Thoracic aorta (tissue), 2 donors: ENCODE measurements at regions not wholly inside any gene's neighbourhood (a gene's known extent, or its start where the extent isn't known, plus 50 kb on each side); places are given as distances from the start of the nearest gene placed in this dataset.

ENCODE experiments used
- ATAC-seq: fragments of 150-250 bp; one replicate; pipeline ENCODE4 v1.8.0; 2017; ENCODE audit warnings: low read depth; ENCODE audit not compliant: insufficient number of reproducible peaks, low FRiP score
- DNase-seq: peaks from one replicate; pipeline ENCODE4 v3.0.0-alpha.2; 2020; ENCODE audit warnings: low spot score
- H3K27ac ChIP-seq, 2 donors: fragments of 200-600 bp; sonication (generic); 1 replicate in 1 of 2; 2 replicates in 1 of 2; pipeline ENCODE4 v1.5.1; 2016; ENCODE audit warnings: mild to moderate bottlenecking in 2 of 2, moderate library complexity in 2 of 2
- H3K27me3 ChIP-seq: fragments of 200-600 bp; sonication (generic); replicated peaks from 2 replicates; pipeline ENCODE4 v1.6.0; 2016; ENCODE audit warnings: mild to moderate bottlenecking; ENCODE audit not compliant: insufficient read depth
- H3K36me3 ChIP-seq: fragments of 200-600 bp; sonication (generic); one replicate; pipeline ENCODE4 v1.5.1; 2016
- H3K4me1 ChIP-seq, 2 donors: fragments of 200-600 bp; sonication (generic); 1 replicate in 1 of 2; 2 replicates in 1 of 2; pipeline versions ENCODE4 v1.5.1 to v1.6.0; 2016; ENCODE audit warnings: low read depth in 2 of 2, mild to moderate bottlenecking in 1 of 2; ENCODE audit not compliant: control insufficient read depth in 1 of 2
- H3K4me3 ChIP-seq: fragments of 200-600 bp; sonication (generic); 2 replicates; pipeline ENCODE4 v1.5.1; 2016; ENCODE audit warnings: mild to moderate bottlenecking
- H3K9me3 ChIP-seq: fragments of 200-600 bp; sonication (generic); 2 replicates; pipeline ENCODE4 v1.5.1; 2016
- TF ChIP-seq, protein P1 (sequence below): fragments of 200-600 bp; sonication (generic); IDR thresholded peaks from one replicate; pipeline ENCODE4 v1.5.1; 2019; ENCODE audit warnings: antibody characterized with exemption

DNA sequence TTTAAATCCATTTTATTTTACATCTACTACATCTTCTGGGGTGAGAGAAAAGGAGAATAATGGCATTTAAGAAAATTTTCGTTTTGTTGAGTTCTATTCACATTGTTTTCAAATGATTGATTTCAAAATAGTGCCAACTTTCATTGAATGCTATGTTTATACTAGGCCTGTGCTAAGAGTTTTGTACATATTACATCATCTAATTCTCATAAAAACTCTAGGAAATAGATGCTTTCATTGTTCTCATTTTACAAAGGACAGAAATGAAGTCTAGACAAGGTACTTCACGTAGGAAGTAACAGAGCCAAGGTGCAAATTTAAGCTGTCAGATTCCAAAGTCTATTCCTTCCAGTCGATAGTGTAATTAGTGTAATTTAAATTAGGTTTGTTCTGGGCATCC is 402.8 kb upstream of the UBE2E3 start:
- ATAC-seq (no peak), DNase-seq (no peak)
- TF ChIP-seq, protein P1, sequence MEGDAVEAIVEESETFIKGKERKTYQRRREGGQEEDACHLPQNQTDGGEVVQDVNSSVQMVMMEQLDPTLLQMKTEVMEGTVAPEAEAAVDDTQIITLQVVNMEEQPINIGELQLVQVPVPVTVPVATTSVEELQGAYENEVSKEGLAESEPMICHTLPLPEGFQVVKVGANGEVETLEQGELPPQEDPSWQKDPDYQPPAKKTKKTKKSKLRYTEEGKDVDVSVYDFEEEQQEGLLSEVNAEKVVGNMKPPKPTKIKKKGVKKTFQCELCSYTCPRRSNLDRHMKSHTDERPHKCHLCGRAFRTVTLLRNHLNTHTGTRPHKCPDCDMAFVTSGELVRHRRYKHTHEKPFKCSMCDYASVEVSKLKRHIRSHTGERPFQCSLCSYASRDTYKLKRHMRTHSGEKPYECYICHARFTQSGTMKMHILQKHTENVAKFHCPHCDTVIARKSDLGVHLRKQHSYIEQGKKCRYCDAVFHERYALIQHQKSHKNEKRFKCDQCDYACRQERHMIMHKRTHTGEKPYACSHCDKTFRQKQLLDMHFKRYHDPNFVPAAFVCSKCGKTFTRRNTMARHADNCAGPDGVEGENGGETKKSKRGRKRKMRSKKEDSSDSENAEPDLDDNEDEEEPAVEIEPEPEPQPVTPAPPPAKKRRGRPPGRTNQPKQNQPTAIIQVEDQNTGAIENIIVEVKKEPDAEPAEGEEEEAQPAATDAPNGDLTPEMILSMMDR, result no peak
- no peaks in the 10 kb centered on the region for H3K36me3 ChIP-seq
- H3K4me1 ChIP-seq, result no peaks in the 10 kb centered on the region
- no peaks in the 10 kb centered on the region for H3K27me3 ChIP-seq
- no peak overlapping the region for H3K4me3 ChIP-seq
- no peaks in the 10 kb centered on the region for H3K9me3 ChIP-seq
- no peak overlapping the region for H3K27ac ChIP-seq

DNA sequence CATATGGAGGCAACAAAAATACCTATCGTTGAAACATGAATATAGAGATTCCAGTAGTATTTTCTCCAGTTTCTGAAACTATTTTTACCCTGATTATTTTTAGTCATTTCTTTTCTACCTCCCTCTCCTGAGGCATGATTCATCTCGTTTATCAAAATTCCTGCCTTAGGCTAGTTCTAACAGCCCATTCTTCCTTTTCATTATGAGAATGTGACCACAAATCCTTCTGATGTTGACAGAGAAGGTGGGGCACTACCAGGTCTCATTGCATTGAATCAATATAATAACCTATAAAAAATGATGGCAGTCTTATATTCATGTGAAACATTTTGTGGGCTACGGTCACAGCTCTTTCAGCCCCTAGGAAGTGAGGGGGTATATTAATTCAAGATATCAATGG is 406.5 kb upstream of the UBE2E3 start:
- no peaks in the 10 kb centered on the region for H3K4me1 ChIP-seq
- TF ChIP-seq, protein P1, result no peak
- no peak for ATAC-seq

DNA sequence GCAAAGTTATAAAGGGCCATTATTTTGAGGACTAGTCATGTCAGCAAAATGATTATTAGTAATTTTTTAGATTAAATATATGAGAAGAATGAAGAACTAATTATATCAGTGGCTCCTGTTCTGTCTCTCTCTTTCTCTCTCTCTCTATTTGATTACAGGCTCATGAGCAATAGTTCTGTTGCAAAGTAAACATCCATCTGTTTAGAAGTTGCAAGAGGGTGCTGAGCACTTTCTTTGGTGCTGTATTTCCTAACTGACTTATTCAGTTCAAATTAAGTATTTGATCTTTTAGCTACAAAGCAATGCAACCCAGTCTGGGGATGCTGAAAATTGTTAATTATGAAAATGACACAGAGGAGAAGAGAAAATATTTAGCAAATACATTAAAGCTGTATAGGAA is 408.1 kb upstream of the UBE2E3 start:
- TF ChIP-seq, protein P1, result no peak
- no peak for ATAC-seq
- no peaks in the 10 kb centered on the region for H3K4me1 ChIP-seq
- DNase-seq, result no peak
- H3K4me3 ChIP-seq, result no peak overlapping the region
- H3K27ac ChIP-seq, result no peak overlapping the region
- no peaks in the 10 kb centered on the region for H3K36me3 ChIP-seq
- no peaks in the 10 kb centered on the region for H3K27me3 ChIP-seq
- H3K9me3 ChIP-seq, result no peaks in the 10 kb centered on the region

More for the DNA sequence above, 406.5 kb upstream of the UBE2E3 start:
- no peaks in the 10 kb centered on the region for H3K36me3 ChIP-seq
- DNase-seq, result no peak
- no peak overlapping the region for H3K27ac ChIP-seq
- no peak overlapping the region for H3K4me3 ChIP-seq
- H3K27me3 ChIP-seq, result no peaks in the 10 kb centered on the region
- H3K9me3 ChIP-seq, result no peaks in the 10 kb centered on the region

DNA sequence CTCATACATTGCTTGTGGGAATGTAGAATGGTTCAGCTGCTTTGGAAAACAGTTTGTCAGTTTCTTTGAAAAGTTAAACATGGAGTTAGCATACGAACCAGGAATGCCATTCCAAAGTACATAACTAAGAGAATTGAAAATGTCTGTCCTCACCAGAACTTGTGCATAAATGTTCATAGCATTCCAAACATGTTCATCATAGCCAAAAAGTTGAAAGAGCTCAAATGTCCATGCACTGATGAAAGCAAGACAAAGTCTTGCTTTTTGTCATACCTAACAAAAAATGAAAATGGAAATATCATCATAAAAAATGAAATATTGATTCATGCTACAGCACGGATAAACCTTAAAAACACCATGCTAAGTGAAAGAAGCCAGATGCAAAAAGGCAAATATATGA is 408.8 kb upstream of the UBE2E3 start:
- Histone ChIP-seq H3K4me3 (no peak overlapping the region), H3K27ac (no peak overlapping the region), H3K27me3 (no peaks in the 10 kb centered on the region), H3K9me3 (no peaks in the 10 kb centered on the region), H3K36me3 (no peaks in the 10 kb centered on the region), H3K4me1 (no peaks in the 10 kb centered on the region)
- DNase-seq (no peak), ATAC-seq (no peak)
- TF ChIP-seq, protein P1, result no peak

DNA sequence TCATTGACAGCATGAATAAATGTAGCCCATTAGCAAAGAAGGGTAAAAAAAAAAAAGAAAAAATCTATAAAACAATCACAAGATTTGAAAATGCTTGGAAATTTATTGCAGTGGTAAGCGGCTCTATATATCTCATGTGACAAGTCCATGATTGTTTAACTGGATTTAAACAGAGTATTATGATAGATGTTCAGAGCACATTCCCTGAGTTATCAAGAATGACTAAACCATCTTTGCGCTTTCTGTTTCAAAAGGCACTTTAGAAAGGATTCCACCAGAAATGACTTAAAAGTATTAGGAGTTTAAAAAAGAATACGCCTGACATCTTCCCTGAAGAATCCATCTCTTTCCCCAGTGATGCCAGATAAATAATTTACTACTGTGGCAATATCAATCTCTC is 409.5 kb upstream of the UBE2E3 start:
- no peak for DNase-seq
- TF ChIP-seq, protein P1, result no peak
- Histone ChIP-seq H3K9me3 (no peaks in the 10 kb centered on the region), H3K4me1 (no peaks in the 10 kb centered on the region), H3K4me3 (no peak overlapping the region), H3K27ac (no peak overlapping the region), H3K36me3 (no peaks in the 10 kb centered on the region), H3K27me3 (no peaks in the 10 kb centered on the region)
- ATAC-seq, result no peak
